ENCODE measurements at regions not wholly inside any gene's neighbourhood (a gene's known extent, or its start where the extent isn't known, plus 50 kb on each side); places are given as distances from the start of the nearest gene placed in this dataset.

DNA sequence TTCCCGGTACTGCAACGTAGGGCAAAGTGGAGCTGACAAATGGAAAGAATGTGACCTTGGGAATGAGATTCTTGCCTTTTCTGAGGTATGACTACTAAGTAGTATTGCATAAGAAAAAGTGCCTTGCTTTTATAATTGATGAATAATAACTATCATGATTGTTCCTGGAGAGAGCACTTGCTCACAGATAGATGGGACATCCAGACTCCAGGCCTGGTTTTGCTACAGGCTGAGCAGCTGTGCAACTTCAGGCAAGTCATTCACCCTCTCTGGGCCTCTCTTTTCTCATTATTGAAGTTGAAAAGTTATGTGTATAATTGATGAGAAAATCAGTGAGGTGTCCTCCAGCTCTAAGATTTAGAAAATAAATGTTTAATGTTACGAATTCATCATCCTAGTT is 53.6 kb upstream of the MBOAT1 start:
- TF ChIP-seq POLR2A (IDR thresholded peaks at IDR 0.05) (no peak), CTCF (IDR thresholded peaks at IDR 0.05) (no peak)
